Fibroblast of peridontal ligament (primary cell): ENCODE measurements at regions not wholly inside any gene's neighbourhood (a gene's known extent, or its start where the extent isn't known, plus 50 kb on each side); places are given as distances from the start of the nearest gene placed in this dataset.
A peak's percentile ranks its signal among the peaks of the same experiment; 100 is the strongest.
"Not testable (repeated sequence)": the region's sequence is repeated elsewhere in the genome, so short reads cannot be mapped to it uniquely, and the experiment has no call there.

Experiments used
- DNase-seq: peaks from one replicate; pipeline ENCODE4 v3.0.0-alpha.2; 2010; ENCODE audit errors: extremely low read depth

DNA sequence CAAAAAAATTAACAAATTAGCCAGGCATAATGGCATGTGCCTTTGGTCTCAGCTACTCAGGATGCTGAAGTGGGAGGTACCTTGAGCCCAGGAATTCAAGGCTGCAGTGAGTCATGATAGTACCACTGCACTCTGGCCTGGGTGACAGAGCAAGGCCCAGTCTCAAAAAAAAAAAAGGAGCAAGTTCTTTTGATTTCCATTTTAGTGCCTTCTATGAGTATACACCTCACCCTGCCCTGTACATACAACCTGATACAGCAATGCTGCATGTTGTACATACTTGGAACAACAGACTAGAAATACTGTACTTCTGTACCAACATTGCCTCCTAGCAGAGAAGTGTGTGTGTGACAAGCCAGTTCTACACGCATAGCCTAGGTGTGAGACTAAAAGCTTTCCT is 97.3 kb upstream of the CARMIL1 start:
- DNase-seq = no peak

DNA sequence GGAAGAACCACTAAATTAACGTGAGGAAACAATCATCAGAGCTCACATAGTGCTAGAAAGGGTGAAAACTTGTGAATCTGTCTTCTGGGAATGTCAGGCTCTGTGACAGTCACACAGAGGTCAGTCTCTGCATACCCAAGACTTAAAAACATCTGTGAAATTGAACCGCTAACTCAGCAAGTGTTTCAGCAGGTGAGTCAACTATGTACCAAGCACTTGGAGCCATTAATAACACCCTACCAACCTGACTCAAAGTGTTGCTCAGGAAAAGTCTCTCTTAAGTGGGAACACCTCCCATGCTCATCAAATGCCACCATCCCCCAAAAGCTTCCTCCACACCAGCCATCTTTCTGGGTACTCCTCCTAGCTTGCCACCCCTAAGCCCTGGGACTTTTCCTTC is 92.3 kb upstream of the CARMIL1 start:
- DNase-seq = no peak

DNA sequence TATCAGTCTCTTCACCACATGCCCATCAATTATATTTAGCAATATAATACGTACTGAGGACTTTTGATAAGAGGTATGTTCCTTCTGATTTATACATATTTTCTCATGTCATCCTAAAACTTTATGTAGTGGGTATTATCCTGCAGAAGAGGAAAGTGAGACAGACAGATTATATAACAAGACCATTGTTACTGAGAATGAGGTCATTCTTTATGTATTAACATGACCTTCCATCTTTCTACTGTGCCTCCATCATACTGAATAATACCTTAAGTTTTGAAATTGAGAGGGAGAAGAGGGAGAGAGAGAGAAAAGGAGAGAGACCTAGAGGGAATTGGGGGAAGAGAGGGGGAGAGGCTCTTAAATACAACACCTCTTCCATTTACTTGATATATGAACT is 90.9 kb upstream of the CARMIL1 start:
- no peak for DNase-seq

- DNase-seq = peak; percentile 94
These were observed 86.3 kb upstream of the CARMIL1 start for GRCh38 chr6:25192590-25193459.

DNA sequence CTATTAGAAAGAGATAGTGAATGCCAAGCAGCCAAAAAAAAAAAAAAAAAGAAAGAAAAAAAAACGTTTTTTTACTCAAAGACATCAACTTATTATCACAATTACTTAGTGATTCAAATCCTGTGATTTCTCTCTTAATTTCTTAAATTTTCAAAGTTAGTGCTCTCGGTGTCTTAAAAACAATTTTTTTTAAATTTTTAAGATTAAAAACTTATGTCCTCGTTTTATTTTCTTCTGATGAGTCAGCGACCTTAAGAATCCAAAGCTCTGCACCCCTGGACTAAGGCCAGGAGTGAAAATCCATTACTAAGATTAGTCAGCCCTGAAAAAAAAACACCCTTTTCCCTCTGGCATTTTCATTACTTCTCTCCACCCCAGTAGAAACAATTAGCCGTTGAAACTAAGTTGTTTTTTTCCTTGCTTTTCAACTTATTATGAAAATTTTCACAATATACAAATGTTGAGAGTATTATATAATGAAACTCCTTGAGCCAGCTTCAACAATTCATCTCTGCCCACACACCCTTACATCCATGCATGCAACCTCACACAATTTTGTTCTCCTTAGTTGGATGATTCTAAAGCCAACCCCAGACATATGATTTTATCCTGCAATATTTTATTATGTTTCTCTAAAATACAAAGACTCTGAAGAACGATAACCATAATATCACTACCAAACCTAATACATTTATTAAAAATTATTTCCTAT is 85.6 kb upstream of the CARMIL1 start:
- peak; percentile 99 for DNase-seq

DNA sequence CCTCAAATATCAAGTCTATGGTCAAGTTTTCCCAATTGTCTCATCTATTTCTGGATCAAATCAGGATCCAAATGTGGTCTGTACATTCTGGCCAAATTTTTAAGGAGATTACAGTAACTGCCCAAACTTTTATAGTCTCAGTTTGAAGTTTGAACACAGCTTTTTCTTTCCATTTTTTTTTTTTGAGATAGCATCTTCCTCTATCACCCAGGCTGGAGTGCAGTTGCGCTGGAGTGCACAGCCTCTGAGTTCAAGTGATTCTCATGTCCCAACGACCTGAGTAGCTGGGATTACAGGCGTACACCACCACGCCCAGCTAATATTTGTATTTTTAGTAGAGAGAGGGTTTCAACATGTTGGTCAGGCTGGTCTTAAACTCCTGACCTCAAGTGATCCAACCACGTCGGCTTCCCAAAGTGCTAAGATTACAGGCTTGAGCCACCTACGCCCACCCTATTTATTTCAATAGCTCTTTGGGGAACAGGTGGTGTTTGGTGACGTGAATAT is 84.9 kb upstream of the CARMIL1 start:
- peak; percentile 65 for DNase-seq

DNA sequence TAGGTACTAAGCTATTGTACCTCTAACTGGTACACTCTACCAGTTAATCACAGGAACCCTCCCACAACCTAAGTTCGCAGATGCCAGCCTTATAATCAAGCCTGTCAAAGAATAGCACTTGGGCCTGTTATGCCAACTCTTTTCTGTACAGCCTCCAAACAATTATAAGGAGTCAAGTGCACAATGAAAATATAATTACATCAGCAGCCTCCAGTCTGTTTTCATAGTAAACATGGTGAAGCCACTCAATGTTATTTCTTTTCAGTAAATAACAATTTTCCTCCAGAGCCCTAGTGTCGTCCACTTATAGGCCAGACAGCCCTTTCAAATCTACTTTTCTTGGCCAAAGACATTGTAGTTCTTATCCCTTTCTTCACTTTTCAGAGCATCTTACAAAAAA is 82.7 kb upstream of the CARMIL1 start:
- DNase-seq = no peak

DNA sequence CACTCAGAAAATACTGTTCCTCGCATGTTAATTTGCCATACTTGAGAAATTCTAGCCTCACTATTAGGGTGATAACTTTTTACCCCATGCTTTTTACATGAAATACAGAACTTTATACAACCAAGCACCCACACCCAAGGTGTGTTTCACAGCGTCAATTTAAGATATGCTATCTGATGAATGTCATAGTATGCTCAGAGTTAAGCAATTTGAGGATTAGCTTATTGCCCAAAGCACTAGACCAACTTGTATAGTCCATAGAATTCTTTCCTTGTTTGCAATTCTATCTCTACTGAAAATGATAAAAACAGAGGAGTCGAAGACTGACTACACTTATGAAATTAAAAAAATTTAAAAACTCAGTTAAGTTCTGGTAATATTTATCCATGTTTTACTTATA is 82.1 kb upstream of the CARMIL1 start:
- DNase-seq = no peak

DNA sequence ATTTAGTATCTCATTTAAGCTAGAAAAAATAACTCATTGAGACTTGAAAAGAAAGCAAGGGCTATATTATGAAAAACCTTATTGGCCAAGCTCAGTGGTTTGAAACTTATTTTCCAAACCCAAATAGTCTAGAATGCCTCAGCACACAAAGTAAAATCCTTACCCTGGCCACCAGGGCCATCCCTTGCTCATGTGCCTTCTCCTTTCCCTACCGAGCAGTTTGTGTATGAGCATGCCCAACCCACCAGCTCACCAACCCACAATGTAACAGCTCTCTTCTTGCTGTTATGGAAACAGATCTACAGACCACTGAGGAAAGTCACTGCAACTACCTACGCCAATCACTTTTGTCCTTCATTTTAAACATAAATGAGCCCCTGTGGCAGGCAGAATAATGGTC is 79.6 kb upstream of the CARMIL1 start:
- no peak for DNase-seq

DNA sequence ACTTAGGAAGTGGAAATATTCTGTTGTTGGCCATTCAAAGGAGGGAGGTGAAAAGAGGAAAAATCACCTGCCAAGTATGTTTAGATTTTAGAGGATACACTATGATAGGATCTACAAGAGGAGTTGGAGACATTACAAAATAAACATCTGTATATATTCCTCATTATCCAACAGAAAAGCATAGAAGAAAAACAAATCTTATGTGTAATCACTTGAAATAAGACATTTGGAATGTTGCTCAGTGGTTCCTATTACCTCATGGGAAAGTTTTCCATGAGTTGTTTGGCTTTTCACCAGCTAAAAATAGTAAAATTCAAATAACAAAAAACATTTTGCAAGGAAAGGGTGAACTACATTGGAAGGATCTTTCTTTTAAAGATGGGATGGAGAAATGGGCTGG is 76.7 kb upstream of the CARMIL1 start:
- DNase-seq = peak; percentile 90

DNA sequence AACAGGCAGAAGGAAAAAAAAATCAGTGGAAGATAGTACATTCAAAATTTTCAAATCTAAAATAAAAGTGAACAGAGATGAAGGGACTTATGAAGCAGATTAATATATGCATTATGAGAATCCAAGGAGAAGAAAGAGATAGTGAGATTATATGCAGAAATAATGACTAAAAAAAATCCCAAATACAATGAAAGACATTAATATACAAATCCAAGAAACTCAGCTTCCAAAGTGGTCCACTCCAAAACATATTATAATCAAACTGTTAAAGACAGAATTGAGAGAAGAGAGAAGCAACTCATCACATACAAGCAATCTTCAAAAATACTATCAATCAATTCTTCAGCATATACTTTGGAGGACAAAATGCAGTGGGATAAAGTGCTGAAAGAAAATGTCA is 73.5 kb upstream of the CARMIL1 start:
- no peak for DNase-seq

- DNase-seq = not testable (repeated sequence)
These were observed 71.6 kb upstream of the CARMIL1 start for GRCh38 chr6:25207453-25208155.

- DNase-seq = no peak
These were observed 63.3 kb upstream of the CARMIL1 start for GRCh38 chr6:25215881-25216280.

GRCh38 chr6:25217302-25217701 is 61.9 kb upstream of the CARMIL1 start:
- DNase-seq = peak; percentile 40

- no peak for DNase-seq
These were observed 61.3 kb upstream of the CARMIL1 start for GRCh38 chr6:25217829-25218228.

- no peak for DNase-seq
These were observed 60.8 kb upstream of the CARMIL1 start for GRCh38 chr6:25218346-25218745.

GRCh38 chr6:25219216-25219916 is 59.8 kb upstream of the CARMIL1 start:
- no peak for DNase-seq

- no peak for DNase-seq
These were observed 59.3 kb upstream of the CARMIL1 start for GRCh38 chr6:25219917-25220278.

DNA sequence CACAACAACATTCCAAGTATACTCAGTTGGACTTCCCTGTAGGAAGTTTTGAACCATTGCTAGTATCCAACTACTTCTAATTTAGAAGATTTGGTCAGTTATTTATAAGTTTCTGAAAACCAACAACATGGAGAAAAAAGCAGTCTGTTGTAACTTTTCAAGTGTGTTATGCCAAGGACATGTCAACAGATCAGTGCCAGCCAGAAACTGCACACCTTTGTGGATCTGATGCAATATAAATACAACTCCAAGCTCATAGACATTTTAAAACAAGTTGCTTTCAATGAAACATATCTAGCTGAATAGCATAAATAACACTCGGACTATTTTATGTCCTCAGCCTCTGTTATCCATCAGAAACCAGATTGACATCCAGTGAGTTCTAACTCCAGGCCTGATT is 58.3 kb upstream of the CARMIL1 start:
- no peak for DNase-seq

- DNase-seq = no peak
These were observed 57.0 kb upstream of the CARMIL1 start for GRCh38 chr6:25222006-25222678.

- peak; percentile 89 for DNase-seq
These were observed 55.6 kb upstream of the CARMIL1 start for GRCh38 chr6:25223490-25223991.
